K562 (cell line): ENCODE measurements at regions not wholly inside any gene's neighbourhood (a gene's known extent, or its start where the extent isn't known, plus 50 kb on each side); places are given as distances from the start of the nearest gene placed in this dataset.
"Not testable (repeated sequence)": the region's sequence is repeated elsewhere in the genome, so short reads cannot be mapped to it uniquely, and the experiment has no call there.

Experiments
- ATAC-seq: fragments of 200-7000 bp; cut with Tn5 transposase; 3 replicates; pipeline ENCODE4 v1.9.1; 2020; ENCODE audit warnings: moderate library complexity
- BruUV-seq: library from RNA; stranded (reverse); fragments of 400-500 nt; replicated peaks from 2 replicates; lab custom pipeline; 2021; lab: Mats Ljungman, UMichigan
- CTCF ChIA-PET: fragments of 300-600 bp; formaldehyde crosslinking; extraction: SDS; loops from one replicate; lab custom pipeline; 2021; ENCODE audit warnings: low intra/inter-chr PET ratio; lab: Yijun Ruan, JAX
- POLR2A ChIA-PET: fragments of 300-600, 350-650 bp; sonication (Branson Sonifier 250); formaldehyde crosslinking; extraction: SDS; loops from one replicate; lab custom pipeline; 2021; ENCODE audit warnings: antibody characterized with exemption, inconsistent platforms; lab: Yijun Ruan, JAX
- DNase-seq, 4 experiments: peaks; one replicate each; pipeline versions ENCODE4 v3.0.0 to v3.0.0-alpha.2; 2011 to 2018; ENCODE audit warnings: low spot score in 3 of 4, mixed read lengths in 3 of 4; ENCODE audit errors: extremely low read depth in 1 of 4
- FAIRE-seq: peaks from 2 replicates; lab custom pipeline; 2011; peaks lifted over from hg19 to GRCh38; lab: Jason Lieb, UNC
- H2AFZ ChIP-seq: 2 replicates; pipeline ENCODE4 v1.6.0; 2011; ENCODE audit warnings: low read depth, low read length, control low read depth, inconsistent platforms
- H3K27ac ChIP-seq: fragments of 200-600 bp; 3 replicates; pipeline ENCODE4 v1.8.0; 2011; ENCODE audit warnings: low read depth, mild to moderate bottlenecking, control low read depth, inconsistent platforms, low read length, moderate library complexity, mixed read lengths; ENCODE audit errors: extremely low read depth
- H3K27me3 ChIP-seq, 2 experiments: fragments of 300-600 bp in 1 of 2; 2 replicates in 1 of 2; 3 replicates in 1 of 2; pipeline versions ENCODE4 v1.6.0 to v1.8.0; 2011; ENCODE audit warnings: inconsistent platforms in 2 of 2, low read length in 2 of 2, mild to moderate bottlenecking in 1 of 2, mixed read lengths in 1 of 2, moderate library complexity in 1 of 2; ENCODE audit not compliant: control insufficient read depth in 2 of 2, insufficient read depth in 2 of 2
- H3K36me3 ChIP-seq: fragments of 300-600 bp; 3 replicates; pipeline ENCODE4 v1.8.0; 2011; ENCODE audit warnings: mild to moderate bottlenecking, low read length, inconsistent platforms; ENCODE audit not compliant: control insufficient read depth, insufficient read depth
- H3K4me1 ChIP-seq, 2 experiments: fragments of 200-600 bp in 1 of 2; replicated peaks in 1 of 2; 2 replicates in 1 of 2; 3 replicates in 1 of 2; pipeline versions ENCODE4 v1.5.1 to v1.8.0; 2011; ENCODE audit warnings: inconsistent platforms in 2 of 2, low read length in 2 of 2, mild to moderate bottlenecking in 1 of 2, mixed read lengths in 1 of 2, moderate library complexity in 1 of 2; ENCODE audit not compliant: control insufficient read depth in 2 of 2, insufficient read depth in 2 of 2
- H3K4me2 ChIP-seq: 2 replicates; pipeline ENCODE4 v1.6.1; 2011; ENCODE audit warnings: low read length, control low read depth, inconsistent platforms, mixed read lengths; ENCODE audit not compliant: insufficient read depth
- H3K4me3 ChIP-seq: fragments of 200-600 bp; sonication (generic), shearing (Covaris generic); 2 replicates; pipeline ENCODE4 v1.5.1; 2016; ENCODE audit warnings: control low read depth, inconsistent platforms
- H3K79me2 ChIP-seq: fragments of 200-600 bp; 3 replicates; pipeline ENCODE4 v1.8.0; 2011; ENCODE audit warnings: low read length, inconsistent platforms; ENCODE audit not compliant: control insufficient read depth, insufficient read depth
- H3K9ac ChIP-seq, 2 experiments: 2 replicates each; pipeline versions ENCODE4 v1.6.0 to v1.6.1; 2011; ENCODE audit warnings: low read depth in 2 of 2, low read length in 2 of 2, control low read depth in 1 of 2, inconsistent platforms in 1 of 2, mild to moderate bottlenecking in 1 of 2, mixed read lengths in 1 of 2; ENCODE audit not compliant: insufficient read depth in 1 of 2
- H3K9me1 ChIP-seq: one replicate; pipeline ENCODE4 v1.6.0; 2011; ENCODE audit warnings: inconsistent platforms, mild to moderate bottlenecking, low read length, moderate library complexity; ENCODE audit not compliant: control insufficient read depth, insufficient read depth
- H3K9me3 ChIP-seq: replicated peaks from 2 replicates; pipeline ENCODE4 v1.5.1; 2011; ENCODE audit warnings: low read depth, low read length, inconsistent platforms; ENCODE audit not compliant: control insufficient read depth, insufficient read depth
- H4K20me1 ChIP-seq: replicated peaks from 2 replicates; pipeline ENCODE4 v1.6.1; 2011; ENCODE audit warnings: low read length, inconsistent platforms, mixed read lengths; ENCODE audit not compliant: control insufficient read depth, insufficient read depth
- MECOM ChIP-seq: fragments of 250-450 bp; sonication (Bioruptor Pico); IDR thresholded peaks from 2 replicates; pipeline ENCODE4 v1.8.0; 2022; ENCODE audit warnings: inconsistent platforms
- PCBP2 ChIP-seq: fragments of 200-400 bp; formaldehyde crosslinking; IDR thresholded peaks from 2 replicates; pipeline ENCODE4 v1.6.1; 2018; ENCODE audit warnings: low read length, low read depth, mild to moderate bottlenecking, moderate library complexity; ENCODE audit not compliant: poor library complexity, severe bottlenecking
- POLR3G ChIP-seq: IDR thresholded peaks from 2 replicates; pipeline ENCODE4 v1.6.1; 2011; ENCODE audit not compliant: insufficient read length, insufficient replicate concordance; ENCODE audit errors: extremely low read depth
- RBM39 ChIP-seq: fragments of 200-400 bp; formaldehyde crosslinking; optimal IDR thresholded peaks from 2 replicates; pipeline ENCODE3; 2018; ENCODE audit warnings: low read depth, low read length
- STAT5B ChIP-seq: fragments of 250-450 bp; sonication (Bioruptor Pico); IDR thresholded peaks from 2 replicates; pipeline ENCODE4 v1.8.0; 2021; ENCODE audit warnings: mild to moderate bottlenecking, inconsistent platforms
- WHSC1 ChIP-seq: IDR thresholded peaks from one replicate; pipeline ENCODE4 v1.6.1; 2012; ENCODE audit warnings: low read length, control low read depth, inconsistent platforms
- WGBS: fragments of 100-300 bp; shearing (Covaris generic); methylation state at CpG from one replicate; pipeline ENCODE4 v1.1.6; 2016; ENCODE audit warnings: low coverage, mixed read lengths; ENCODE audit not compliant: insufficient coverage; ENCODE audit errors: missing lambda C conversion rate; 5-methylcytosine and 5-hydroxymethylcytosine counted together
- in situ Hi-C: fragments of 300-500 bp; cut with MboI; formaldehyde crosslinking; loops from 4 replicates; pipeline ENCODE4 v1.15.0; 2018; ENCODE audit warnings: inconsistent platforms, mixed read lengths
- intact Hi-C: fragments of 100-400 bp; cut with micrococcal nuclease; formaldehyde crosslinking; loops from 2 replicates; pipeline ENCODE4 v1.14.2; 2022
- TF ChIP-seq, protein P1 (sequence below): fragments of 250-450 bp; sonication (Bioruptor Pico); IDR thresholded peaks from 2 replicates; pipeline ENCODE4 v1.4.0; 2020; ENCODE audit warnings: mild to moderate bottlenecking

DNA sequence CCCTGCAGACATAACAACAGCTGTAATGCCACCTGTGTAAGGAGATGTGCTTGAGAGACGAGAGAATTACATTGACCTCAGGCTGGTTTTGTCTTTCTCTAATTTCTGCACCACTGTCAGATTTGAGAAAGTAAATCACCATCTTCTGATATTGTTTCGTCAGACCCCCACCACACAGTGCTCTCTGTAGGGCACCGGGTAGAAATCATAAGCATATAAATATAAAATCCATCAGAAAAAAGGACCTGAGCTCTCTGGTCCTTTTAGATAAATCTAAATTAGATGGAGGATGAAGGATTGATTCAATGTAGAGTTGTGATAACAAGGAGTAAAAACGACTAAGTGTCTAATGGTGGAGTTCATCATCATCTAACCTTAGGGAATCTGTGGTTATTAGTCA lies 1981.0 kb upstream of the PRR20A start (continued):
- TF ChIP-seq, protein P1, sequence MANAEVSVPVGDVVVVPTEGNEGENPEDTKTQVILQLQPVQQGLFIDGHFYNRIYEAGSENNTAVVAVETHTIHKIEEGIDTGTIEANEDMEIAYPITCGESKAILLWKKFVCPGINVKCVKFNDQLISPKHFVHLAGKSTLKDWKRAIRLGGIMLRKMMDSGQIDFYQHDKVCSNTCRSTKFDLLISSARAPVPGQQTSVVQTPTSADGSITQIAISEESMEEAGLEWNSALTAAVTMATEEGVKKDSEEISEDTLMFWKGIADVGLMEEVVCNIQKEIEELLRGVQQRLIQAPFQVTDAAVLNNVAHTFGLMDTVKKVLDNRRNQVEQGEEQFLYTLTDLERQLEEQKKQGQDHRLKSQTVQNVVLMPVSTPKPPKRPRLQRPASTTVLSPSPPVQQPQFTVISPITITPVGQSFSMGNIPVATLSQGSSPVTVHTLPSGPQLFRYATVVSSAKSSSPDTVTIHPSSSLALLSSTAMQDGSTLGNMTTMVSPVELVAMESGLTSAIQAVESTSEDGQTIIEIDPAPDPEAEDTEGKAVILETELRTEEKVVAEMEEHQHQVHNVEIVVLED (CRISPR knock-in tag), result no peak
- TF ChIP-seq PCBP2, result no peak
- no peak for TF ChIP-seq RBM39

DNA sequence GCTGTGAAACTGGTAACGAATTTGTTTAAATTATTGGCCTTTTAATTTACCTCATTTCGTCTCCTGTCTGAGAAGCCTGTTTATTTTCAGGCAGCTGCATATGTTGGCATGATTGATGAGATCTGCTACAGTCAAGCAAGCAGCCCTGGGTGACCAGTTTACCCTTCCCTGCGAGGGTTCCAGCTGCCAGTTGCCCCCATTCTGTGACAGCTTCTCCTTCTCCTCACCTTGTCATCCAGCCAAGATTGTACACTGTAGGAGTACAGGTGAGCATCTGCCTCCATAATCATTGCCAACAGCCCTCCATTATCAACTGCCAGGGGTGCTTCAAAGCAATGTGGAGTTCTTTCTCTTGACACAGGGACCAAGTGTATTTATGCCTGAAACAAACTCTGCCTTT lies 1979.9 kb upstream of the PRR20A start:
- TF ChIP-seq STAT5B (CRISPR knock-in tag), result no peak
- TF ChIP-seq WHSC1, result no peak
- no peak for TF ChIP-seq POLR3G
- TF ChIP-seq MECOM (CRISPR knock-in tag), result no peak
- TF ChIP-seq, all 486 proteins: peak for 0
- POLR2A ChIA-PET, result no interaction called here
- BruUV-seq, result no TSS peak
- Histone ChIP-seq H3K4me2 (no peak overlapping the region), H4K20me1 (no peaks in the 10 kb centered on the region), H3K36me3 (no peaks in the 10 kb centered on the region), H3K9me1 (no peaks in the 10 kb centered on the region), H2AFZ (no peak overlapping the region), H3K27me3 (no peaks in the 10 kb centered on the region), H3K4me3 (no peak overlapping the region), H3K9me3 (no peaks in the 10 kb centered on the region), H3K27ac (no peak overlapping the region), H3K4me1 (no peaks in the 10 kb centered on the region), H3K9ac (no peak overlapping the region), H3K79me2 (no peaks in the 10 kb centered on the region)
- in situ Hi-C loops, result no loop called here
- WGBS, result 0% methylated on average over 3 of the region's 3 CpGs
- DNase-seq (no peak), ATAC-seq (no peak), FAIRE-seq (no peak)
- intact Hi-C loops, result no loop called here
- CTCF ChIA-PET, result no interaction called here

DNA sequence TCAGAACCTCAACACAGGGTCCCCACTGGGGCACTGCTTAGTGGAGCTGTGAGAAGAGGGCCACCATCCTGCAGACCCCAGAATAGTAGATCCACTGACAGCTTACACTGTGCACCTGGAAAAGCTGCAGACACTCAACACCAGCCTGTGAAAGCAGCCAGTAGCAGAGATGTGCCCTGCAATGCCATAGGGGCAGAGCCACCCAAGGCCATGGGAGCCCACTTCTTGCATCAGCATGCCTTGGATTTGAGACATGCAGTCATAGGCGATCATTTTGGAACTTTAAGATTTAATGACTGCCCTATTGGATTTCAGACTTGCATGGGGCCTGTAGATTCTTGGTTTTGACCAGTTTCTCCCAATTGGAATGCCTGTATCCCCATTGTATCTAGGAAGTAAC lies 1962.1 kb upstream of the PRR20A start:
- H3K4me1 ChIP-seq, DNase-seq, POLR2A ChIA-PET, H3K79me2 ChIP-seq, H3K27ac ChIP-seq, H3K36me3 ChIP-seq, BruUV-seq, H4K20me1 ChIP-seq, in situ Hi-C loops, intact Hi-C loops, H3K9ac ChIP-seq, H3K9me3 ChIP-seq, H3K4me3 ChIP-seq, H3K27me3 ChIP-seq, H3K9me1 ChIP-seq, H3K4me2 ChIP-seq, ATAC-seq, CTCF ChIA-PET, FAIRE-seq, H2AFZ ChIP-seq: not testable (repeated sequence)
- WGBS, result 0% methylated on average over 1 of the region's 1 CpG
